ENCODE measurements at regions not wholly inside any gene's neighbourhood (a gene's known extent, or its start where the extent isn't known, plus 50 kb on each side); places are given as distances from the start of the nearest gene placed in this dataset.
"Not testable (repeated sequence)": the region's sequence is repeated elsewhere in the genome, so short reads cannot be mapped to it uniquely, and the experiment has no call there.

GRCh38 chr12:86659985-86660384 is 403.8 kb upstream of the MGAT4C start:
- DNase-seq (ENCODE audit: low read depth): no peak
- no peak overlapping the region for H3K4me3 ChIP-seq (ENCODE audit: low read depth, low read length)

- DNase-seq (ENCODE audit: low read depth): no peak
- no peak overlapping the region for H3K4me3 ChIP-seq (ENCODE audit: low read depth, low read length)
These were observed 402.1 kb upstream of the MGAT4C start for GRCh38 chr12:86658303-86658702.

GRCh38 chr12:86647800-86648199 is 391.6 kb upstream of the MGAT4C start:
- no peak overlapping the region for H3K4me3 ChIP-seq (ENCODE audit: low read depth, low read length)
- DNase-seq (ENCODE audit: low read depth): no peak

GRCh38 chr12:86634456-86635410 is 378.5 kb upstream of the MGAT4C start:
- H3K4me3 ChIP-seq (ENCODE audit: low read depth, low read length): no peak overlapping the region
- no peak for DNase-seq (ENCODE audit: low read depth)

- no peak overlapping the region for H3K4me3 ChIP-seq (ENCODE audit: low read depth, low read length)
- DNase-seq (ENCODE audit: low read depth): no peak
These were observed 370.8 kb upstream of the MGAT4C start for GRCh38 chr12:86627001-86627400.

GRCh38 chr12:86623267-86623666 is 367.1 kb upstream of the MGAT4C start:
- no peak for DNase-seq (ENCODE audit: low read depth)
- H3K4me3 ChIP-seq (ENCODE audit: low read depth, low read length): no peak overlapping the region

- DNase-seq (ENCODE audit: low read depth): no peak
- H3K4me3 ChIP-seq (ENCODE audit: low read depth, low read length): no peak overlapping the region
These were observed 365.8 kb upstream of the MGAT4C start for GRCh38 chr12:86621957-86622356.

- no peak overlapping the region for H3K4me3 ChIP-seq (ENCODE audit: low read depth, low read length)
- no peak for DNase-seq (ENCODE audit: low read depth)
These were observed 357.1 kb upstream of the MGAT4C start for GRCh38 chr12:86613311-86613710.

GRCh38 chr12:86608638-86609037 is 352.4 kb upstream of the MGAT4C start:
- no peak for DNase-seq (ENCODE audit: low read depth)
- no peak overlapping the region for H3K4me3 ChIP-seq (ENCODE audit: low read depth, low read length)

GRCh38 chr12:86601550-86602308 is 345.5 kb upstream of the MGAT4C start:
- H3K4me3 ChIP-seq (ENCODE audit: low read depth, low read length): no peak overlapping the region
- no peak for DNase-seq (ENCODE audit: low read depth)

- no peak overlapping the region for H3K4me3 ChIP-seq (ENCODE audit: low read depth, low read length)
- DNase-seq (ENCODE audit: low read depth): no peak
These were observed 344.6 kb upstream of the MGAT4C start for GRCh38 chr12:86600664-86601231.

GRCh38 chr12:86597431-86597830 is 341.2 kb upstream of the MGAT4C start:
- H3K4me3 ChIP-seq (ENCODE audit: low read depth, low read length): no peak overlapping the region
- no peak for DNase-seq (ENCODE audit: low read depth)

GRCh38 chr12:86590296-86590695 is 334.1 kb upstream of the MGAT4C start:
- no peak overlapping the region for H3K4me3 ChIP-seq (ENCODE audit: low read depth, low read length)
- DNase-seq (ENCODE audit: low read depth): no peak

- no peak for DNase-seq (ENCODE audit: low read depth)
- H3K4me3 ChIP-seq (ENCODE audit: low read depth, low read length): no peak overlapping the region
These were observed 318.0 kb upstream of the MGAT4C start for GRCh38 chr12:86574143-86574542.

GRCh38 chr12:86572455-86572854 is 316.3 kb upstream of the MGAT4C start:
- DNase-seq (ENCODE audit: low read depth): no peak
- no peak overlapping the region for H3K4me3 ChIP-seq (ENCODE audit: low read depth, low read length)

- no peak for DNase-seq (ENCODE audit: low read depth)
- H3K4me3 ChIP-seq (ENCODE audit: low read depth, low read length): no peak overlapping the region
These were observed 308.8 kb upstream of the MGAT4C start for GRCh38 chr12:86565038-86565437.

GRCh38 chr12:86555491-86555890 is 299.3 kb upstream of the MGAT4C start:
- not testable (repeated sequence) for DNase-seq (ENCODE audit: low read depth); H3K4me3 ChIP-seq (ENCODE audit: low read depth, low read length)

- no peak for DNase-seq (ENCODE audit: low read depth)
- no peak overlapping the region for H3K4me3 ChIP-seq (ENCODE audit: low read depth, low read length)
These were observed 295.0 kb upstream of the MGAT4C start for GRCh38 chr12:86551146-86551571.

GRCh38 chr12:86550218-86551145 is 294.3 kb upstream of the MGAT4C start:
- no peak overlapping the region for H3K4me3 ChIP-seq (ENCODE audit: low read depth, low read length)
- no peak for DNase-seq (ENCODE audit: low read depth)
